ENCODE measurements at regions not wholly inside any gene's neighbourhood (a gene's known extent, or its start where the extent isn't known, plus 50 kb on each side); places are given as distances from the start of the nearest gene placed in this dataset.

DNA sequence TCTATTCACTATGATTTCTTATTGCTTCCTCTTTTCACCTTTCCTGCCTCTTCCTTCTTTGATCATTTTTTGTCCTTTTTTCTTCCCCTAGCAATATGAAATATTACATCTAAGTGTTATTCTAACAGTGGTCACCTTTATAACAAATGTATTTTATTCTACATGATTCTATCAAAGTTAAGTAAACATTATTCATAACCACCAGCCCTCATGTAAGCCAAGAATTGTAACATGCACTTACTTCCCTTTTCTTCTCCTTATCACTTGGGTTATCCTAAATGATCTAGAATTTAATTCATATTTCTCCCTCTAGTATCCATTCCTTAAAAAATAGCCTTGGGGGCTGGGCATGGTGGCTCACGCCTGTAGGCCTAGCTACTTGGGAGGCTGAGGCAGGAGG is 88.3 kb upstream of the SLC22A23 start:
- TF ChIP-seq ZSCAN20 (CRISPR knock-in tag; IDR thresholded peaks at IDR 0.05) (no peak), CEBPB (IDR thresholded peaks at IDR 0.05) (no peak), SMC3 (IDR thresholded peaks at IDR 0.05) (no peak), BHLHE40 (IDR thresholded peaks at IDR 0.05; ENCODE audit: low read depth, low read length) (no peak), RCOR1 (IDR thresholded peaks at IDR 0.05; ENCODE audit: low read depth, low read length) (no peak), CHD2 (IDR thresholded peaks at IDR 0.05; ENCODE audit: low read length, partially characterized antibody) (no peak), POLR2A (IDR thresholded peaks at IDR 0.05; ENCODE audit: low read length) (no peak), RFX5 (IDR thresholded peaks at IDR 0.05) (no peak)
- TF ChIP-seq, protein P1, sequence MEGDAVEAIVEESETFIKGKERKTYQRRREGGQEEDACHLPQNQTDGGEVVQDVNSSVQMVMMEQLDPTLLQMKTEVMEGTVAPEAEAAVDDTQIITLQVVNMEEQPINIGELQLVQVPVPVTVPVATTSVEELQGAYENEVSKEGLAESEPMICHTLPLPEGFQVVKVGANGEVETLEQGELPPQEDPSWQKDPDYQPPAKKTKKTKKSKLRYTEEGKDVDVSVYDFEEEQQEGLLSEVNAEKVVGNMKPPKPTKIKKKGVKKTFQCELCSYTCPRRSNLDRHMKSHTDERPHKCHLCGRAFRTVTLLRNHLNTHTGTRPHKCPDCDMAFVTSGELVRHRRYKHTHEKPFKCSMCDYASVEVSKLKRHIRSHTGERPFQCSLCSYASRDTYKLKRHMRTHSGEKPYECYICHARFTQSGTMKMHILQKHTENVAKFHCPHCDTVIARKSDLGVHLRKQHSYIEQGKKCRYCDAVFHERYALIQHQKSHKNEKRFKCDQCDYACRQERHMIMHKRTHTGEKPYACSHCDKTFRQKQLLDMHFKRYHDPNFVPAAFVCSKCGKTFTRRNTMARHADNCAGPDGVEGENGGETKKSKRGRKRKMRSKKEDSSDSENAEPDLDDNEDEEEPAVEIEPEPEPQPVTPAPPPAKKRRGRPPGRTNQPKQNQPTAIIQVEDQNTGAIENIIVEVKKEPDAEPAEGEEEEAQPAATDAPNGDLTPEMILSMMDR (IDR thresholded peaks at IDR 0.05): no peak
- TF ChIP-seq, protein P2, sequence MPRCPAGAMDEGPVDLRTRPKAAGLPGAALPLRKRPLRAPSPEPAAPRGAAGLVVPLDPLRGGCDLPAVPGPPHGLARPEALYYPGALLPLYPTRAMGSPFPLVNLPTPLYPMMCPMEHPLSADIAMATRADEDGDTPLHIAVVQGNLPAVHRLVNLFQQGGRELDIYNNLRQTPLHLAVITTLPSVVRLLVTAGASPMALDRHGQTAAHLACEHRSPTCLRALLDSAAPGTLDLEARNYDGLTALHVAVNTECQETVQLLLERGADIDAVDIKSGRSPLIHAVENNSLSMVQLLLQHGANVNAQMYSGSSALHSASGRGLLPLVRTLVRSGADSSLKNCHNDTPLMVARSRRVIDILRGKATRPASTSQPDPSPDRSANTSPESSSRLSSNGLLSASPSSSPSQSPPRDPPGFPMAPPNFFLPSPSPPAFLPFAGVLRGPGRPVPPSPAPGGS (IDR thresholded peaks at IDR 0.05): no peak
- TF ChIP-seq, protein P3, sequence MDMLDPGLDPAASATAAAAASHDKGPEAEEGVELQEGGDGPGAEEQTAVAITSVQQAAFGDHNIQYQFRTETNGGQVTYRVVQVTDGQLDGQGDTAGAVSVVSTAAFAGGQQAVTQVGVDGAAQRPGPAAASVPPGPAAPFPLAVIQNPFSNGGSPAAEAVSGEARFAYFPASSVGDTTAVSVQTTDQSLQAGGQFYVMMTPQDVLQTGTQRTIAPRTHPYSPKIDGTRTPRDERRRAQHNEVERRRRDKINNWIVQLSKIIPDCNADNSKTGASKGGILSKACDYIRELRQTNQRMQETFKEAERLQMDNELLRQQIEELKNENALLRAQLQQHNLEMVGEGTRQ (IDR thresholded peaks at IDR 0.05): no peak
